Lower leg skin (tissue), 4 donors: ENCODE measurements at regions not wholly inside any gene's neighbourhood (a gene's known extent, or its start where the extent isn't known, plus 50 kb on each side); places are given as distances from the start of the nearest gene placed in this dataset.

Experiments used
- DNase-seq, 2 donors: peaks; one replicate each; pipeline ENCODE4 v3.0.0-alpha.2; 2019; ENCODE audit warnings: low spot score in 2 of 2
- H3K4me3 ChIP-seq: fragments of 200-600 bp; sonication (generic); 2 replicates; pipeline ENCODE4 v1.5.1; 2017; ENCODE audit warnings: mild to moderate bottlenecking, low read depth; ENCODE audit not compliant: poor library complexity, severe bottlenecking
- CTCF ChIP-seq, 3 donors: fragments of 450-650 bp; IDR thresholded peaks; one replicate each; pipeline ENCODE4 v1.5.1; 2016; ENCODE audit warnings: antibody characterized with exemption in 3 of 3, mild to moderate bottlenecking in 3 of 3, moderate library complexity in 2 of 3
- POLR2A ChIP-seq, 2 donors: fragments of 450-650 bp; IDR thresholded peaks; one replicate each; pipeline ENCODE4 v1.6.1; 2016 to 2017; ENCODE audit warnings: antibody characterized with exemption in 2 of 2, mild to moderate bottlenecking in 1 of 2, moderate library complexity in 1 of 2
- WGBS, 2 donors: methylation state at CpG; one replicate each; pipeline ENCODE4 v1.1.5; 2018; 5-methylcytosine and 5-hydroxymethylcytosine counted together
- intact Hi-C: fragments of 100-400 bp; cut with DNase I; formaldehyde crosslinking; loops from one replicate; pipeline ENCODE4 v1.15.0; 2023; ENCODE audit warnings: low total_unique reads

DNA sequence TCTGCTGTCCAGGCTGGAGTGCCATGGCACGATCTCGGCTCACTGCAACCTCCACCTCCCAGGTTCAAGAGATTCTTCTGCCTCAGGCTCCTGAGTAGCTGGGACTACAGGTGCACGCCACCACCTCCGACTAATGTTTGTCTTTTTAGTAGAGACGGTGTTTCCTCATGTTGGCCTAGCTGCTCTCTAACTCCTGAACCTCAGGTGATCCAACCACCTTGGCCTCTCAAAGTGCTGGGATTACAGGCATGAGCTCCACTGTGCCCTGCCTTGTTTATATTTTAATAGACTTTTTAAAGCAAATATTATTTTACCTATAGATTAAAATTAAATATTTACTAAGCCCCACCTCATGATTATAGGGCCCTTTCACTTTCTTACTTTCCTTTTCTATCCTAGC lies 483.2 kb upstream of the EPHA7 start:
- DNase-seq = no peak

DNA sequence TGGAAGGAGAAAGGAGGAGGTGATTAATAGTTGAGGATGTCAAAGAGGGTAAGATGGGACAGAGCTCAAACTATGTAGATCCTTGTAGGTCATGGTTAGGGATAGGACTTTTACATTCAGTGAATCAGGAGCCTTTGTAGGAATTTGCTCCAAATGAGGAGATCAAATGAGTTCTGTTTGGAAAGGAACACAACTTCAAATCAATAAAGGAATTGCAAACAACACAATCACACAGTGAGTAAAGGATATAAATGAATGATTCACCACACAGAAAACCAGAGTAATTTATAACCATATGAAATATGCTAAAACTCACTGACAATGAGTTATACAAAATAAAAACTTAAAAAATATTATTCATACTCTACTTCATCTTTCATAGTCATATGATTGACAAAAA lies 480.8 kb upstream of the EPHA7 start:
- DNase-seq = no peak
- no peak for TF ChIP-seq POLR2A (IDR thresholded peaks at IDR 0.05)
- no peak for TF ChIP-seq CTCF (IDR thresholded peaks at IDR 0.05)
- H3K4me3 ChIP-seq = no peak overlapping the region
- intact Hi-C loops = no loop called here

More for the DNA sequence above, 483.2 kb upstream of the EPHA7 start:
- intact Hi-C loops = no loop called here
- 91 to 97% methylated on average over 5 of the region's 5 CpGs for WGBS, 2 donors
- no peak for TF ChIP-seq CTCF (IDR thresholded peaks at IDR 0.05)
- TF ChIP-seq POLR2A (IDR thresholded peaks at IDR 0.05) = no peak
- H3K4me3 ChIP-seq = no peak overlapping the region

DNA sequence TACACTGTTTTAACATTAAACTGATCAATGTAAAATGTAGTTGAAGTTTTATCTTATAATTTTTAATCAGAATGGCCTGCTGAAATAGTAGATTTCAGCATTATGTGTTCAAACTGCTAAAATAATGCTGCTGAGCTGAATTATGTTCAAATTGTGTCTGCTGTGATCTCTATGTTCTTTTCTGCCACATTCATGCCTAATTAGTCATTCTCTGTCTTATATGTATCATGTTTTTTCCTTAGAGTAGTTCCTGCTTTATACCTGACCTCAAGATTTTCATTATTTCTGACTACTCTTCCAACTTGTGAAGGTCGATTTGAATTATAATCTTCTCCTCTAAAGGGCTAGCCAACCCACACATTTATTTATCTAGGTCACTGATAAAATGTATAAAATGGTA lies 476.7 kb upstream of the EPHA7 start:
- intact Hi-C loops = no loop called here
- TF ChIP-seq POLR2A (IDR thresholded peaks at IDR 0.05) (no peak), CTCF (IDR thresholded peaks at IDR 0.05) (no peak)
- 66 to 89% methylated on average over 1 of the region's 1 CpG for WGBS, 2 donors
- H3K4me3 ChIP-seq = no peak overlapping the region
- DNase-seq = no peak

GRCh38 chr6:93894521-93894920 lies 475.2 kb upstream of the EPHA7 start:
- intact Hi-C loops = no loop called here
- TF ChIP-seq POLR2A (IDR thresholded peaks at IDR 0.05) (no peak), CTCF (IDR thresholded peaks at IDR 0.05) (no peak)
- no peak overlapping the region for H3K4me3 ChIP-seq
- 47 to 53% methylated on average over 1 of the region's 1 CpG for WGBS, 2 donors
- no peak for DNase-seq

DNA sequence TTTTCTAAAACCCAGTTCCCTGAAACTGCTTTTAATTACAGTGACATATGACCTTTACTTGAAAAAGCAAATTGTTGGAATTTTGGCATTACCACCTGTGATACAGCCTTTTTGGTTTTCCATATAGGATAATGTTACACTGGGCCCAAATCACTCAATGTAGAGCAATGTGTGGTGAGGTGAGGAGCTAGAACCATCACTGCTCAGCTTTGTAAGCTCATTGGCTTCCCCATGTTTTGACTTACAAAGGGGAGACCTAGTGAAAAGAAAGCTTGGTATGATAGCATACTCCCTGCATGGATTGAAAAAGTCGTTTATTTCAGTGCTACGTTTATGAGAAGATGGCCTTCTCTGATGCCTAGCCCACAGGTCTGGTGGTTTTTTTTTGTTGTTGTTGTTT lies 470.4 kb upstream of the EPHA7 start:
- no peak for DNase-seq
- no peak for TF ChIP-seq CTCF (IDR thresholded peaks at IDR 0.05)
- no peak for TF ChIP-seq POLR2A (IDR thresholded peaks at IDR 0.05)
- WGBS, 2 donors = 80 to 86% methylated on average over 2 of the region's 2 CpGs
- no peak overlapping the region for H3K4me3 ChIP-seq
- intact Hi-C loops = no loop called here

- TF ChIP-seq POLR2A (IDR thresholded peaks at IDR 0.05) (no peak), CTCF (IDR thresholded peaks at IDR 0.05) (no peak)
- DNase-seq = no peak
- no peak overlapping the region for H3K4me3 ChIP-seq
- intact Hi-C loops = no loop called here
- WGBS, 2 donors = 75 to 81% methylated on average over 4 of the region's 4 CpGs
These were observed 467.1 kb upstream of the EPHA7 start for GRCh38 chr6:93886416-93886815.
